ENCODE measurements at regions not wholly inside any gene's neighbourhood (a gene's known extent, or its start where the extent isn't known, plus 50 kb on each side); places are given as distances from the start of the nearest gene placed in this dataset.

- TF ChIP-seq EZH2 (IDR thresholded peaks at IDR 0.05; ENCODE audit: insufficient read depth, poor library complexity, severe bottlenecking) = no peak
- TF ChIP-seq EZH2phosphoT487 (IDR thresholded peaks at IDR 0.05; ENCODE audit: insufficient read depth, low read depth) = no peak
These were observed 172.8 kb downstream of the VAPA start for GRCh38 chr18:10086458-10087210.

All from GM23248 (cell line).